CD1c-positive myeloid dendritic cell (primary cell): ENCODE measurements at regions not wholly inside any gene's neighbourhood (a gene's known extent, or its start where the extent isn't known, plus 50 kb on each side); places are given as distances from the start of the nearest gene placed in this dataset.
"Not testable (repeated sequence)": the region's sequence is repeated elsewhere in the genome, so short reads cannot be mapped to it uniquely, and the experiment has no call there.

Experiments used
- DNase-seq: peaks from one replicate; pipeline ENCODE4 v3.0.0-alpha.2; 2016; ENCODE audit errors: extremely low spot score

DNA sequence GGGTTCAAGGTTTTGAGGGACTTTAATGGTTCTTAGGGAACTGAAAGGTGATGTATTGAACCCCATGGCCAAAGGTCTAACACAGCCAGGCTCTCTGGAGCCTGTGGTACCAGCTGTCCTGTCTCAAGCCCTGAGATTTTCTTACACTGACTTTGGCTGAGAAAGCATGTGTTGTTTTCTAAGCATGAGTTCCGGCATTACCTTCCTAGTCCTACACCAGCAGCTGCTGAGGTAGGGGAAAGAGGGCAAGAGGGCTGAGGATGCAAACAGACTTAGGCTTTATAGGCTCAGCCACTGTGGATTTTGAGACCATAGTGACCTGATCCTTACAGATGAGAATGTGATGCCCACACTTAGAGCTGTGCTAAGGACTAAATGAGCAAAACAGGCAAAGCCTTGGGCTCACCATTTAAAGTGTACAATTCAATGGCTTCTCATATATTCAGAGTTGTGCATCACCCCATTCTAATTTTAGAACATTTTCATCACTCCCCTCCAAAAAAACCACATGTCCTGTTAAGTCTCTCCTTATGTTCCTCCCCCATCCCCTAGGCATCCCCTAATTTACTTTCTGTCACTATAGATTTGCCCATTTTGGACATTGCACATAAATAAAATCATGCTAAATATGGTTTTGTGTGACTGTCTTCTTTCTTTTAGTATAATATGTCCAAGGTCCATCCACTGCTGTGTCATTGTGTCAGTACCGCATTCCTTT is 99.7 kb upstream of the OTOS start:
- no peak for DNase-seq

DNA sequence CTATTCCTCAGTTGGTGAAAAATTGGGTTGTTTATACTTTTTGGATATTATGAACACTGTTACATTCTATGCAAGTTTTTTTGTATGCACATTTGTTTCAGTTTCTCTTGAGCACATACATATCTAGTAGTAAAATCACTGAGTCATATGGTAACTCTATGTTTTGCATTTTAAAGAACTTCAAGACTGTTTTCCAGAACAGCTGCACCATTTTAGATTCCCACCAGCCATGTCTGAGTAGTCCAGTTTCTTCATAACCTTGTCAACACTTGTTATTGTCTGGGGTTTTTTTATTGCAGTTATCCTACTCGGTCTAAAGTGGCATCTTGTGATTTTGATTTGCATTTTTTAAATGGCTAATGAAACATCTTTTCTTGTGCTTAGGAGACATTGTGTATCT is 100.3 kb upstream of the OTOS start:
- DNase-seq: no peak

DNA sequence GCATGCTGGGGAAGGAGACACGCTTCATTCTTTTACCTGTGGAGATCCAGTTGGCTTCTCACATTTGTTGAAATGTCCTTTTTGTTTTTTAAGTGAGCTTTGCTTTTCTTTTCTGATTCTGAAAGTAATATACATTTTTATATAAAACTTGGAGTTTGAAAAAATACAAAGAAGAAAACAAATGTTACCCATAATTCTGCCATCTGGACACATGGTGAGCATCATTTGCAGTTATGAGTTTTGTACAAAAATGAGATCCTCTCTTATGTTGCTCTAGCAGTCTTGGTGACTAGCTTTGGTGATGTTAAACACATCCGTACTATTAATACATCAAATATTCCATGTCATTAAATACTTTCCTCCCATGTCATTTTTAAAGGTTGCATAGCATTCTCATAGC is 101.1 kb upstream of the OTOS start:
- no peak for DNase-seq

DNA sequence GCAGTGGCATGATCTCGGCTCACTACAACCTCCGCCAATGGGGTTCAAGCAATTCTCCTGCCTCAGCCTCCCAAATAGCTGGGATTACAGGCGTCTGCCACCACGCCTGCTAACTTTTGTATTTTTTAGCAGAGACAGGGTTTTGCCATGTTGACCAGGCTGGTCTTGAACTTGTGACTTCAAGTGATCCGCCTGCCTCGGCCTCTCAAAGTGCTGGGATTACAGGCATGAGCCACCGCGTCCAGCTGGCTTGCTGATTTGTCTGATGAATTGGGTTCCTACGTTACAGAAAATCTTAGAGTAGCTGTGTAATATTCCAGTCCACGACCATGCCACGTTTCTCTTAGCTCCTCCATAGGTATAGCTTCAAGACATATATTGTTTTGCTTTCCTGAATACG is 102.6 kb upstream of the OTOS start:
- not testable (repeated sequence) for DNase-seq

DNA sequence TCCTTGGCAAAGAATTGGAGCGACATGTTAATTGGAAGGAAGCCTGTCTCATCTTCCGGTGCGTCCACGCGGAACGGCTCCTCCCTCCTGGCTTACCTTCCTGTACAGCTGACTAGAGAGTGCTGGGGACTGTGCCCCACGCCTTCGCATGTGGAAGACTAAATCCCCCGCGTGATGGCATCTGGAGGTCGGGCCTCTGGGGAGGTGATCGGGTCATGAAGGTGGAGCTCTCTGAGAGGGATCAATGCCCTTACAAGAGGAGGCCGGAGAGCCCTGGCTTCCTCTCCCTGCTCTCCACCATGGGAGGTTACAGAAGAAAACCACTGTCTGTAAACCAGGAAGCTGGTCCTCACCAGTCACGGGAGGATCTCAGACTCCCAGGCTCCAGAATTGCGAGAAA is 104.1 kb upstream of the OTOS start:
- DNase-seq: no peak

DNA sequence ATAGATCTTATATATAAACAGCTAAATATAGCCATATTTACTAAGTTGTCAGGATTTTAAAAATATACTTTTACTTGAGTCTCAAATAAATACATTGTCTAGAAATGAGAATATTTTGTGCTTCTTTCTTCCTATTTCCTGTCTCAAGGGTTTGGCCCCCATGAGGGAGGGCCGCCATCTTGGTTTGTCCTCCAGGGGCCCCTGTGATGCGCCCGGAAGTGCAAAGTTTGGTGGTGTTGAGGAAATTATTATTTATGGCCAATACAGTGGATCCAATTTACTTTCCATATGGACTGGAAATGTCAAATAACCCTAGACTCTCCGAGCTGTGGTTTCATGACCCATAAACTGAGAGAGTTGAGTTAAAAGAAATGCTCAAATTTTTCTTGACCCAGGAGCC is 104.7 kb upstream of the OTOS start:
- DNase-seq: no peak

DNA sequence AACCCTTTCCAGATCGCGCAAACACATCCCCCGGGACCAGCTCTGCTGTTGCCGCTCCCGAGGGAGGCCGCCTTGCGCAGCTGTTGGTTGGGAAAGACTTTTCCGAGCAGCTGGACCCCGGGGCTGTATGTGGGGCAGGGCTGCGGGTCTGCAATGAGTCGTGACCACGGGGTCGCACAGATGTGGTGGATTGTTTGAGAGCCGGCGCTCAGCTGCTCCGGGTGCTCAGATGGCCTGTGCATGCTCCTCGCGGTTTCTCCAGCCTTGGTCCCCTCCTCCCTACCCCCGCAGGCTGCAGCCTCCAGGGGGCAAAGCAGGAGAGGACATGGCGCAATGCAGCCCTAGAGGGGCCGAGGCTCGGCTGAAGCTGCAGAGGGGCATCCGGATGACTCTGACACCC is 105.2 kb upstream of the OTOS start:
- no peak for DNase-seq

DNA sequence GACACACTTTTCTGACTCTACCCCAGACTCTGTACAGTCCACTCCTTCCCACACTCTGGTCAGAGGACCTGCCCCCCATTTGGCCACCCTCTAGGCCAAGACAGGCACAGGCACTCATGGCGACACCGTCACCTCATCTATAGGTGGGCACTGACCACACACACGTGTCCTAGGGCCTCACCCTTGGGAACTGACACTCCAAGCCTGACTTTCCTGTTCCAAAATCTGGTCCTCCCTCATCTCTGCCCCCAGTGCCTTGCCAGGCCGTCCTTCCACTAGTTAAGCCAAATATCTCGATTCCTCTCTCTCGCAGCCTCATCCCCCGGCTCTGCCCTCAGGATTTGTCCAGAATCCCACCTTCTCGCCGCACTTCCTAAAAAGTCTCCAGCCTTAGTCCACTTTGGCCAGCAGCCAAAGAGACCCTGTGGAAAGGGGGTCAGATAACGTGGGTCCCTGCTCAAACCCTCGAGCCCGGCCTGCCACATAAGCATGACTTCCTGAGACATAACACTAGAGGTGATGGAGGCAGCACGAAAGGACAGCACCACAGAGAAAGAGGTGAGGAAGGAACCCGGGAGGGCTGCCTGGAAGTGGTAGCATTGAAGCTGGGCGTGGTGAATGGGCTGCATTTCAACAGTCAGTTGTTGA is 105.8 kb upstream of the OTOS start:
- no peak for DNase-seq

DNA sequence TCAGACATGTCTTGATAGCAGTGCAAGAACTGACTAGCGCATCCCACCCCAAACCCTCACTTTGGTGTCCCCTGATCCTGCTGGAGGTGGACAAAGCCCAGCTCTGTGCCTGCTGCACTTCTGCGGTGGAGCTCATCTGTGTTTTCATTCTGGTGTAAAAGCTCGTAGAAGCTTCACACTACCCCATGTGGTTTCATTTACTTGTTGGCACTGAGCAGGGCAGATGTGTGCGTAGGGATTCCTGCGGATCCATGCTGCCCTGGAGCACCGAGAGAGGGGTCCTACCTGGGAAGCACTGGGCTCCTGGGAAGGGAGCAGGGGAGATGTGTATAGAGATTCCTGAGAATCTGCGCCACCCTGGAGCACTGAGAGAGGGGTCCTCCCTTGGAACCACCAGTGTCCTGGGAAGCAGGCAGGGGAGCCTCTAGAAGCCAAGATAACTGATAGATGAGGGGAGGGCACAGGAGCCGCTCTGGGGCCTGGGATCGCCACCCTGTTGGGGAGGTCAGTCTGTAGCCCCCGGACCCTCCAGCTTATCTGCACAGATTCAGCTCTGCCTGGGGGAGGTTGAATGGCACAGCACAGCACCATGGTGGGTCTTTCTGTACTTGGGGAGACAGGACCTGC is 106.9 kb upstream of the OTOS start:
- DNase-seq: no peak

DNA sequence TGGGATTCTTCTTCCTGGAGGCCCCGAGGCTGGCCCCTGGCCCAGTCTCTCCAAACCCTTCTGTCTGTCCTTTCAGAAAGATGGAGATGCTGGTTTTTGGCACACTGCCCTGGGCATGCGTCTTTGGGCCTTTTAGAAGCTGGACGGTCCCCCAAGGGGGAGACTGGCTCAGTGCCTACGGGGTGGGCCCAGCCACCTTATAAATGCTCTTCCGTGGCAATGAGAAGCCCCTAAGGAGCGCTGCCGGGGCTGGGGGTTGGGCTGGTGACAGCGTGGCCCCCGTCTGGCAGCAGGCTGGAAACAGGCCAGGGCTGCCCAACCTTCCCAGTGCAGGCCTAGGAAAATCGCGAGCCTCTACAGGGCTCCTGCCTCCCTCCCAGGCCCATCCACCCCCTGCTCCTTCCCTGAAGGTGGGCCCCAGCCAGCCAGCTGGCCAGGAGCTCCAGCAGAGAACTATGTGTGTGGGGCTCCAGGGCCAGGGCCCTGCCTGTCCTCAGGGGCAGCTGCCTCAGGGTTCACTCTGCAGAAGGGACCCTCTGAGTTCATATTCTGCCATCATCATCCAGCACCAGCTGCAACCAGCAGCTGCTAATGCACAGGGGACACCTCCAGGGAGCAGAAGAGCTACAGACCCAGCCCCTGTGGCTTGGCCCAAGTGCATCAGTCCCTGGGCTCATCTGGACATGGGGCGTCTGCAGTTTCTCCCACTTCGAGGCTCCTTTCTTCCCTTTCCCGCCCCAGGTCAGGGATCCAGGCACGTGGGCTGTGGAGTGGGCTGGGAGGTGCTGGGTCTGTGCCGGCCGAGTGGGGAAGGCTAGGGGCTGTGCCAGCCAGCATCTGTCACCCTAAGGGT is 107.6 kb upstream of the OTOS start:
- no peak for DNase-seq

DNA sequence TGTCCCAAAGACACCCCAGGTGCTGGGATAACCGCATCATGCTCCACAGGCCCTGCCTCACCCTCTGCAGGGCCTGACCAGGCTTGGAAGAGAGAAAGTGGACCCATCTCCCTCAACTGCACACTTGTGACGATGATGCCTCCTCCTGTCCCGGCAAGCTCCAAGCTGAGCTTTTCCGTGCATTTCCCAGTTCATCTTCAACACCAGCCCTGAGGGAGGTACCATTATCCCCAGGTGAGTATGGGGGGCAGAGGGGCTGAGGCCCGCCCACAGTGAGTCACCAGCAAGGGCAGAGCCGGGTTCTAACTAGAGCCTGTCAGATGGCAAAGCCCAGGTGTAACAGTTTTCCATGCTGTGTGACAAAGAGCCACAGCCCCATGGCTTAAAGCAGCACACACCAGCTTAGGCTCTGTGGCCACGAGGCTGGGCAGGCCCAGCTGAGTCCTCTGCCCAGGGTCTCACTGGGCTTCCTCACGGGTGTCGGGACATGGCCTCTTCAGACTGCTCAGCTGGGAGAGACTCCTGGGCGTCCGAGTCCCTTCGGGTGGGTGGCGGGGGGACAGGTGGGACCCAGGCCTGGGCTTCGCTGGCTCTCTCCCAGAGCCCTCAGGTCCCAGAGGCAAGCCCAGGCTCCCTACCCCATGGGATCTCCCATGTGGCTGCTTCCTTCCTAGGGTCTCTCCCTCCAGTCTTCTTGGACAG is 108.4 kb upstream of the OTOS start:
- no peak for DNase-seq

DNA sequence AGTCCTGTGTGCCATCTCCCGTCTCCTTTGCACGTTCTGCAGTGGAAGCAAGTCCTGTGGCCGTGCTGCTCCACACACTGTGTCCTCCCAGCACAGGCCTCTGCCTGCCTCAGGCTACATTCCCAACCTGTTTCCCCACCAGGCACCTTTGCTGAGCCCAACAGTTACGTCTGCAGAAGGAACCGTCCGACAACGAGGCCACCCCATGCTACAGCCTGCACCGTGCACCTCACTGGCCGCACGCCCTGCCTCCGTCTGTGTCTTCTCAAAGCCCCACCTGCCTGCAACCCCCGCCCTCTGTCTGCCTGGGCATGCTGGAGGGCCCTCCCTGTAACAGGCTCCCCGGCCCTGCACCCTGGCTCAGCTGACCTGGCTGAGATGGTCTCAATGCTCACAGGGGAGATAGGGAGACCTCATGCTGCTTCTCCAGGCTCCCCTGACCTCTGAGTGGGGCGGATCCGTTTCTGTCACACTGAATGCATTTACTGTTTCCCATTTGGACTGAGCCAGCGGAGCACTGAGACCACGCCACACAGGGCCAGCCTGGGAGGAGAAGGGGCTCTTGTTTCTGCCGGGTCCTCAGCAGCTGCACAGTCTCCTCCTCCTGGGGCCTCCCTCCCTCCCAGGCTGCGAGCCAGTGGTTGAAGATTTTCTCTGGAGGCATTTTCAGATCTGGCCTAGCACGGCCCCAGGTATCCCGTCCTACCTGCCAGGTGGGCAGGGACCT is 109.1 kb upstream of the OTOS start:
- DNase-seq: no peak

DNA sequence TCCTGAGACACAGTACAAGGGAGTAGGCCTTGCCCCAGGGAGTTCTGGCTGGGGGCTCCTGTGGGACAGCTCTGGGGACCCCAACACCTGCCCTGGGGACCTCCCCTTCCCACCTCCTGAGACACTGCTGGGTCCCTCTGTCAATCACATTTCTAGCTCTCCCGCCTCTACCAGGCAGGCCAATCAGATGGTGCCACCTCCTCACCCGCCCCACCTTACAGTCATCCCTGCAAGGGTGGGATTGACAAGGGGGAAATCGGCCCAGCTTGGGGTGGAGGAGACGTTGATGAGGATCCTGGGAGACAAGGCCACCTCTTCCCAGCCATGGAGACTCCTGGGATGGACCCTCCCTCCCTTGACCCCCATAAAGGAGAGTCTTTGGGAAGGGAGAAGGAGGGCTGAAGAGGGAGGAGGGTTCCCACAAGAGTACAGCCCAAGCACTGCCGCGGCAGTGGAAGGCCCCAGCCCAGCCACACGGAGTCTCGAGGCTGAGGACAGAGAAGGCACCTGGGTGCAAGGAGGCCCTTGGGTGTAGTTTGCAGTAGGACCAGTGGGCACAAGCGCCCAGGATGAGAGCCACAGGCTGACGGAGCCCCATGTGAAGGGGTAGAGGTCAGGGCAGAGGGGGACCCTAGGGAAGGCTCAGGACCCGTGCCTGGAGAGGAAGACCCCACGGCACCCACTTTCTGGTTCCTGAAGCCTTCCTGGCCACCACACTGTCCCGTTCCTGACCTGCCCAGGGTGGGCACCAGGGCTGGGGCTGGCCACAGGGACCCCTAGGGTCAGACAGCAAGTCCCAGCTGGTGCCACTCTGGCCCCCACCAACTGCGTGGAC is 109.9 kb upstream of the OTOS start:
- DNase-seq: no peak

DNA sequence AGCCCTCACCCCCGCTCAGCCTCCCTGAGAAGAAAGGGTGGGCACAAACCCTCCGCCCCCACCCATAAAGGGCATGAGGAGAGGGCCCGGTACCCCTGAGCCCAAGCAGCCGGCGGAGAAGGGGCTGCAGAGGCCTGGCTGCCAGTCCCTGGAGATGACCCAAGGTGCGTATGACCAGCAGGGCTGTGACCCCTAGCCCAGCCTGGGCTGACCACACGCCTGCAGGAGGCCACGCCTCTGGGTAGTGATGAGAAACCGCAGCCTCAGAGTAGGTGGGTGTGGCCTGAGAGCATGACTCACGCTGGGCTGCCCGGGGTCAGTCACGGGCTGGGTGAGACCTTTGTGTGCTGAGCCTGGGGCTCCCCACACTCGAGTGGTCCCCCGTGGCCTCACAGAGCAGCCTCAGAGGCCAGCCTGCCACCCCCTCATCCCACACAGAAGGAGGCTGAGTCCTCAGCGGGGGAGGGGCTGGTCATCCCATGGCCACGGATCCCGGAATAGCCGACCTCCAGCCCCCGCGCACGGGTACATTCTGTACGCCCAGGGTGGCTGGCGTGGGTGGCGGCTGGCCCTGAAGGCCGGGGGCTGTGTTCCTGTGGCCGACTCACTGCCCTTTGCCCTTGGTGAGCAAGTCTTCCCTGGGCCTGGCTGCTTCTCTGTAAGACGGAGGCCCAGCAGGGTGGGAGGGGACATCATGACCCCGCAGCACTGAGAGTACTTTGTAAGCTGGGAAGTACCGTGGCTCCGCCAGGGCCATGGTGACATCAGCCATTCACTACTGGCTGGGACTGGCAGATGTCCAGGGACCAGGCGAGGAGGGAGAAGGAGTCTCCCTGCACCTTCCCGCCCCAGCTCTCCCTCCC is 110.8 kb upstream of the OTOS start:
- peak; percentile 71 for DNase-seq

DNA sequence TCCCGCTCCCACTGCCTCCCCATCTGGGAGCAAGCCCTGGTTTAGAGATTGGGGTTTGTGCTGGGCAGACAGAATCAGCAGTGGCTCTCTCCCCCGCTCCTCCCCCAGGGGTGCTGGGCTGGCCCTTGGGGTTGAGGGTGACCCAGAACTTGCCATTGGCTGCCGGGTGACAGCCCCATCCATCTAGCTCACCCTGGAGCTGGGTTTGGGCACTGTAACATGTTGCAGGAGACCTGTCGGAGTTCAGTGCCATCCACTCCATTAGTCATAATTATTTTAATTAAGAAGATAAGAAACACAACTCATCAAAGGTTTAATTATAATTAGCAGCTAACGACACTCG is 111.4 kb upstream of the OTOS start:
- DNase-seq: no peak

DNA sequence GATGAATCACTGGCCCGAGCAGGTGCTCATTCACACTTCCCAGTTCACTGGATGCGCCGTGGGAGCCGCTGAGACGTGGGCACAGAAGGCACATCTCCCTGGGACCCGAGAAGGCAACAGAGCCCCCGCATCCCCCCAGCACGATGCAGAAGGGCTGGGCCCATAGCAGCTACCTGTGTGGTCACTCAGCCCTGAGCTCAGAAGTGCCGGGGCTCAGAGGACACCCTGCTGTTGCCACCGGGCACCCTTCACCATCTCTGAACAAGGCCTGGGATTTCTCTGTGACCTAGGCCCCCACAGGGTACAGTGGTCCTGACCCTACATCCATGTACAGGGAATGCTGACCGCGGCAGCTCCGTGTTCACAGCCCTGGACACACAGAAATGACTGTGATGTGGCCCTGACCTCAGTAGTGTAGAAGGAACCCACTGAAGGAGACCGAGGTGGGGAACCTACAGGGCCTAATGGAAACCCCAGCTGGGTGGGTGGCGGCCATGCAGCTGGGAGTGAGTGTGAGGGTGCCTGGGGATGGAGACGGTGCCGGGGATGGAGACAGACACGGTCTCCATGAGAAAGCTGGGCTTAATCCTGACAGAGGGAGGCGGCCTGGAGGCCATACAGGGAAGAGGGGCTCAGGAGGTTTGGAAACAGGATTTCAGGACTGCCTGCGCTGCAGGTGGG is 111.9 kb upstream of the OTOS start:
- no peak for DNase-seq

DNA sequence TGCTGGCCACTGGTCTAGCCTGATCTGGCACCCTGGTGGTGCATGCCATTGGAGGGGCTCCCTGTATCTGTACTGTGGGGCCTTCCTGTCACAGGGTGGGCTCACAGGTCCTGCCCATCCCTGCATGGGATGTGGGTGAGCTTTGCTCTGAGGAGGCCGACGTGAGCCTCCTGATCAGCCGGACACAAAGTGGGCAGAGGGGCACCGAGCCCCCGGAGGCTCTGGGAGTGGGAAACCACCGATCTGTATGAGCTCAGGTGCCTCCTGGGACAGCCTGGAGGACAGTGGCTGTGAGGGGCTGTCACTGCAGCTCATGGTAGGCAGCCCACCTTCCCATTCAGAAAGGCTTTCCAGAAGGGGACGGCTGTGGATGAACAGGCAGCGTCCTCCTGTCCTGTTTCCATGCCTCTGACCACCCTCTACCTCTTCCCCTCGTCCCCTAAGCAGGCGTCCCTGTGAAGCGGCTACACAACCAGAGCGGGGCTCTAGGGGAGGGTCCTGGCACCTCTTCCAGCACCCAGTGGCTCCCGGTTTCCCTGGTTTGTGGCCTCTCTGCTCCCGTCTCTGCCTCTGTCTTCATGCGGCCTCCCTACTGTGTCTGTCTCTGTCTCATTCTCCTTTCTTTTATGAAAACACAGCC is 112.5 kb upstream of the OTOS start:
- DNase-seq: no peak

DNA sequence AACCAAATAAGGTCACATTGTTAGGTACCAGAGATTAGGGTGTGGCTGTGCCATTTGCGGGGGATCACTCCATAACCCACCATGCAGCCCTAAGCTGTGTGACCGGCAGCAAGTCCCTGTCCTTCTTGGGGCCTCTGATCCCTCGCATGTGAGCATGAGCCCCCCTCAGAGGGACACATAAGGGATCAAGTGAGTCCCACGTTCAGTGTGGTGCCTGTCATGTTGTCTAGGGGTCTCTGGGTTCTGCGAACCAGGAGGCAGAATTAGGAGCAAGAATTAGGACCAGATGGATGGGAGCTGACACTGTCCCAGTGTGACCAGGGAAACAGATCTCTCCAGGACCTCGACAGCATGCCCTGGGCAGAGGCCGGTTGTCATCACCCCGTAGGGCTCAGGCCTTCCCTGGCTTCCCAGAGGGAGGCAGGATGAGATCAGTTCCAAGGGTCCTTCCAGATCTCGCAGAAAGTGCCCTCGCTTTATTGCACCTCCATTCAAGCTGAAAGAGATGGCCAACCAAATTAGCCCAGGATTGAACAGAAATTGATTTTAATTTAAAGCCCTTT is 113.2 kb upstream of the OTOS start:
- no peak for DNase-seq
